Hematopoietic multipotent progenitor cell treated with erythropoietin and hydrocortisone succinate and interleukin-3 and kit ligand, for 17 days (in vitro differentiated cells): ENCODE measurements at regions not wholly inside any gene's neighbourhood (a gene's known extent, or its start where the extent isn't known, plus 50 kb on each side); places are given as distances from the start of the nearest gene placed in this dataset.
"Not testable (repeated sequence)": the region's sequence is repeated elsewhere in the genome, so short reads cannot be mapped to it uniquely, and the experiment has no call there.

Source experiments
- DNase-seq: peaks from one replicate; pipeline ENCODE4 v3.0.0-alpha.2; 2015; ENCODE audit warnings: low spot score

GRCh38 chr13:21913010-21913409, 242.1 kb downstream of the FGF9 start:
- no peak for DNase-seq

DNA sequence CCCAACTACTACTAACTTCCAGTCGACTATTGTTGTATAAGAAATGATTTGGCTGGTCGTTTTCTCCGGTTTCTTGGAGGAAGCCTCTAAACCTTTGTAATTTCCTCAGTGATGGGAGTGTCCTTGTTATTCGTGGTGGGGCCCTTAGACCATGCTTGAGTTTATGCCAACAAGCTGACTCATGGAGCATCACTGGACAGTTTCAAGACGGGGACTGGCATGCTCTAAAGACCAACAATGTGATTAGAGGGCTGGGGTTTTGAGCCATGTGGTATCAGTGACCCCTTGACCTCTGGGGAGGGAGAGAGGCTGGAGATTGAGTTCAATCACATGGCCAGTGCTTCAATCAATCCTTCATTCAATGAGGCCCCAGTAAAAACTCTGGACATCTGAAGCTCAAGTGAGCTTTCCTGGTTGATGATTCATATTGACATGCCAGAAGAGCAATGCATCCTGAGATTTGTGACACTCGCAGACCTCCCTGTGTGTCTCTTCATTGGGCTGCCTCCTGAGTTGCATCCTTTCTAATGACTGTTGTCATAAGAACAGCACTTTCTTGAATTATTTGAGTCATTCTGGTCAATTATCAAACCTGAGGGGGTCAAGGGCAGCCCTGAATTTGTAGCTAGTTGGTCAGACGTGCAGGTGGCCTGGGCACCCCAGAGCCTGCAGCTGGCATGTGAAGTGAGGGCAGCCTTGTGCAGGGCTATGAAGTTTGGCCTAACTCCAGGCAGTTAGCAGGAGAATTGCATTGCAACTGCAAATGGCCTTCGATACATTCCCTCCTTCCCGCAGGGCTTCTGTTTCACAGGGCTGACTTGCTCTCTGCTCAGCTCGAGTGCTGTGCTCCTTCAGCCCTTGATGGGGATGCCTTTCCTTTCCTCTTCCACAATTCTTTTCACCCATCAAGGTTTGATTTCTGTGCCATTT, 246.5 kb downstream of the FGF9 start:
- DNase-seq, result no peak

GRCh38 chr13:21920802-21921201, 249.9 kb downstream of the FGF9 start:
- DNase-seq, result not testable (repeated sequence)

- no peak for DNase-seq
These were observed 254.1 kb downstream of the FGF9 start for GRCh38 chr13:21924958-21925357.

GRCh38 chr13:21925720-21926119, 254.8 kb downstream of the FGF9 start:
- DNase-seq, result no peak

DNA sequence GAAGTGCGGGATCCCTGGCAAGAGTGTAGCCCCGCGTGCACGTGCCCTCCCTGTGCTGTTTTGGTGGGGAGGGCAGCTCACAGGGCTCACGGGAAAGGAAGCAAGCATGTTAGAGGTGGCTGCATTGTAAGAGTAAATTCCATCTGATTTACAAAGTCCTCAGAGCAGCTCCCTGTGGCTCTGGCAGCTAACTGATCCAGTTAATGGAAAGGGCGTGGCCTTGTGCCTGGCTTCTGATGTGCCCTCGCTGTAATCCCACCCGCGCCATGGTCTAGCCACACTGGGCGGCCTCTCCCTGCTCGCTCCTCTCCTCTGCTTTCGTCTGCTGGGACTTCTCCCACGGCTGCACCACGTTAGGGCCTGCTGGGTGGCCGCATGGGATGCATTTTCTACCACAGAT, 258.5 kb downstream of the FGF9 start:
- no peak for DNase-seq

- DNase-seq, result no peak
These were observed 259.7 kb downstream of the FGF9 start for GRCh38 chr13:21930536-21930935.

DNA sequence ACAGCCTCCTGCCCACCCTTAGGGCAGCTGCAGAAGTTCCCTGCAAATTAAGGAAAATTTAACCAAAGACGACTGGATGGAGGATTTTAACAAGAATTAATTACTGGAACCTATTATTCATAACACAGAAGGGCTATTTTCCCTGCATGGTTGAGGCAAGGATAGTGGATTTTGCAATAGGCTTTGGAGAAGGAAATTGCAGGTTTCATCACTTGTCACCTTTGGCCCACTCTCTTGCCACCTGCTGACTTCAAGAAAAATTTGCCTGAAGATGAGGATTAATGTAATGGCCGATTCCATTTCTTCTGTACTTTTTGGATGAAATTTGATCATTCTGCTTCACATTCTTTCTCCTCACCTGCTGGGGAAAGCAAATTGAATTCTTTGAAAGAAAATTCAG, 261.7 kb downstream of the FGF9 start:
- no peak for DNase-seq

DNA sequence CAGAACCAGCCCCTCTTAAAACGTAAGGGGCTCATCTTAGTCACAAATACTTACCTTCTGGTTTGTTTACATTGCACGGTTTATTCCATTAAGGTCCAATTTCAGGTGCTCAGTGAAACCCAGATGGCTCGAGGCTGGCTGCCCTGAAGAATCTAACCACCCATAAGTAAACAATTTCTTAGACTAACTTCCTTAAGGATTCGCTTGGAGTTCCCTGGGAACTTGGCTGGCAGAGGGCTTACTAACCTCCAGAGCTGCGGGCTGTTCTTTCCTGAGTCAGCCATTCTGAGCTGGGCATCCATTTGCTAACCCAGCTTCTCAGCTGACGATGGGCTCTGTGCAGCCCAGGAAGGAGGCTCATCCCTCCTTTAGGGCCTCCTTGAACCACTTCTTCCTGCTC, 262.1 kb downstream of the FGF9 start:
- DNase-seq, result no peak

- DNase-seq, result no peak
These were observed 263.4 kb downstream of the FGF9 start for GRCh38 chr13:21934284-21934683.

GRCh38 chr13:21936674-21937073, 265.8 kb downstream of the FGF9 start:
- no peak for DNase-seq

DNA sequence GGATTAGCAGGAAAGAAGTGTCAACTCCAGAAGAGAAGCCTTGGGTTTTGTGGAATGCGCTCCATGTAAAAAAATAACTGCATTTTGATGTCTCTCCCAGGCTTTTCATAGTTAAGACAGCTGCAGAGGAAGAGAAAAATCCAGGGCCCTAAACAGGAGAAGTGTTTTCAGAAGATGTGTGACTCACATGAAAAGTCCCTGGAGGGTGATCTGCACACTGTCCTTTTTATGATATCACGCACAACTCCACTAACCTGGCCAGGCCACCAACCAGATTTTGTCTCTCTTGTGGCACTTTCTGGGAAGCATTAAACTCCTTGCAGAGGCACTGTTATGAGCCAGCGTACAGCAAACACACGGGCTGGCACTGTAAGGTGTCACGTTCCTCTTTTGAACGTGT, 267.3 kb downstream of the FGF9 start:
- no peak for DNase-seq

DNA sequence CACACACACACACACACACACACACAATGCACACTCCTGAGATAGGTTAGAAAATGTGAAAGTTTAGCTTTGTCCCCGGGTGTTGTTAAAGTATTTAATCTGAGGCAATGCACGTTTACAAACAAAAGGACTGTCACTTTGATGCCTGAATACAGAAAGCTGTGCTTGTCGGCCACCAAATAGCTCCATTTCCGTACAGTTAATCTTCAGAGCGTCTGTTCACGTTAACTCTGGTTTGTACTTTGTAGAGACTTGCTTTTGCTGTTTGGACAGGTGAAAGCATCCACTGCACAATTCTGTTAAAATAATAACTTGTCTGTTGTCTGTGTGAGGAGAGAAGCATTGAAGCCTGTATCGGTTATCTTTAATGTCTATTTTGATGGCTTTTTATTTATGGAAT, 267.8 kb downstream of the FGF9 start:
- DNase-seq, result no peak

DNA sequence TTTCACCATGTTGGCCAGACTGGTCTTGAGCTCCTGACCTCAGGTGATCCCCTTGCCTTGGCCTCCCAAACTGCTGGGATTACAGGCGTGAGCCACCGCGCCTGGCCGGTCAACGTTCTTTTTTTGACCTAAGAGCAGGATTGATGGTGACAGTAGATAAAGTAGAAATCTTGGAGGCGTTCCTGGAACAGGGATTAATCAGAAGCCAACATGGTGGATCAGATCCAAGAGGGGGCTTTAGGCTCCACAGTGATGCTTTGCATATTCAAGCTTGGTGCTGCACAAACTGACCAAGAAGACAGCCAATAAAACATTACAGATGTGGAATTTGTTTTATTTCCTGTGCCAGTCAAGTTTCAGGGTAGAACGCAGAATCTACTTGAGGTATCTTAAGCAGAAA, 271.2 kb downstream of the FGF9 start:
- DNase-seq, result no peak

DNA sequence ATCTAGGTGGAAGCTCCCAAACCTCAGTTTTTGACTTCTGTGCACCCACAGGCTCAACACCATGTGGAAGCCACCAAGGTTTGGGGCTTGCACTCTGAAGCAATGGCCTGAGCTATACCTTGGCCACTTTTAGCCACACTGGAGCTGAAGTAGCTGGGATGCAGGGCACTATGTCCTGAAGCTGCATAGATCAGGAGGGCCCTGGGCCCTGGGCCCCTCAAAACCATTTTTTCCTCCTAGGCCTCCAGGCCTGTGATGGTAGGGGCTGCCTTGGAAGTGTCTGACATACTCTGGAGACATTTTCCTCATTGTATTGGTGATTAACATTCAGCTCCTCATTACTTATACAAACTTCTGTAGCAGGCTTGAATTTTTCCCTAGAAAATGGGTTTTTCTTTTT, 273.7 kb downstream of the FGF9 start:
- DNase-seq, result no peak

- no peak for DNase-seq
These were observed 274.3 kb downstream of the FGF9 start for GRCh38 chr13:21945195-21945594.

- no peak for DNase-seq
These were observed 276.1 kb downstream of the FGF9 start for GRCh38 chr13:21946964-21947363.

DNA sequence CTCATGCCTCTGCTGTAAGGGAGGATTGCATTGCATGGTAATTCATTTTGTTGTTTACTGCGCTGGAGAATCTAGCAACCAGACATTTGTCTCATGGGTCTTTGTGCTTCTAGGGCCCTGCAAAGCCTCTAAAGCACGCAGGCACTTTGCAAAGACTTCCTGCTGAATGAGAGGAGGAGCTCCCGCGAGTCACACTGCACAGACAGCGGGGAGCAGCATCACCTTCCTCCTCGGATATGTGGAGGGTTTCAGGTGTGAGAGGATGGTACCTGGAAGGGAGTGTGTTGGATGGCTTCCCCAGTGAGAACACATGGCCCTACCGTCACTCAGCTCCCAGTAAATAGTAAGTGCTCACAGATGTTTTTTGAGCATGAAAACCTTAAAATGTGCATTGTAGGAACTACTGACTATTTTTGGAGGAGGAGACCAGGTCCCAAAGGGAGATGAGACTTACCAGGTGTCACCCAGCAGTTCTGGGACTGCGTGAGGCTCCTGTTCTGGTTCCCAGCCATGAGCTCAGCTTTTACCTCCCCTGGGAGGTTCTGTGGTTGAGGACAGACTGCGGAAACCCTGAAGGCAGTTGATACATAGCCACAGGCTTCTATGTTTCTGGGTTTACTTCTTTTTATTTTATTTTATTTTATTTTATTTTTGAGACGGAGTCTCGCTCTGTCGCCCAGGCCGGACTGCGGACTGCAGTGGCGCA, 278.0 kb downstream of the FGF9 start:
- DNase-seq, result no peak

DNA sequence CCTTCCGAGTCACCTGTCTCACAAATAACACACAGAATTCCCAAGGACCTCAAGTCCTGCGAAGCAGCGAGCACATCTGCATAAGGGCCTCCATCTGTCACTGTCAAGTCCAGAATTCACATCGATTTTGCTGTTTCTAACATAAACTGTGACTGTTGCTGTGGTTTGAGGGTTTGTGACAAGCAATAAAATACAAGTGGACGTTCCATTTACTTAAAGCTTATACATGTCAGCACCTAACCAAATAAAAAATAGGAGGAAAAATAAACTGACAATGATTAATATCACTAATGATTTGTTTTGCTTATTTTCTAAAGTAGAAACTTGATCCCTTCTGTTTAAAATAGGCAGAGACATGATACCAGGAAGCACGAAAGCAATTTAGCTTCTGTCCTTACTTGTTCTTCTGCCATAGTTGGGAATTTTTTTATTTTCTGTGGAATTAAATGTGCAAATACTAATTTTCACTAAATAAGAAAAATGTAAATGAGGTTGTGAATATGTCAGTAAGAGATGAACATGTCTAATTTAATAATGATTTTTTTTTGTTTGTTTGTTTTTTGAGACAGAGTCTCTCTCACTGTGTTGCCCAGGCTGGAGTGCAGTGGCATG, 279.1 kb downstream of the FGF9 start:
- no peak for DNase-seq

GRCh38 chr13:21956666-21957065, 285.8 kb downstream of the FGF9 start:
- DNase-seq, result no peak

DNA sequence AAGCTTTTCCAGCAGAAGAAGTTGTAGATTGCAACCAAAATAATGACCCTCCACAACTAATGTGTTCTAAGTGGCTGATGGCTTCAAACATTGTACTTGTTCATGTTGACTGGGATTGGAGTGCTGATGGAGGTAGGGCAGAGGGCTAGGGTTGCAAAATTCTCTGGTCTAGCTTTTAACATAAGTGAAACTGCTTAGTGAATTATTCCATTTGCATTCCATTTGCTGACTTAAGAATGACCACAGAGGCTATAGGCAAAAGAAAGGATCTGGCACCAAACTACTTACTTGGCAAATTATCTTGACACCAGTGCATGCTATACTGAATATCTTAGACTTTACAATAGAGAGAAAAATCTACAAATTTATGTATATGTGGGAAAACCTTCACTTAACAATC, 287.0 kb downstream of the FGF9 start:
- no peak for DNase-seq

DNA sequence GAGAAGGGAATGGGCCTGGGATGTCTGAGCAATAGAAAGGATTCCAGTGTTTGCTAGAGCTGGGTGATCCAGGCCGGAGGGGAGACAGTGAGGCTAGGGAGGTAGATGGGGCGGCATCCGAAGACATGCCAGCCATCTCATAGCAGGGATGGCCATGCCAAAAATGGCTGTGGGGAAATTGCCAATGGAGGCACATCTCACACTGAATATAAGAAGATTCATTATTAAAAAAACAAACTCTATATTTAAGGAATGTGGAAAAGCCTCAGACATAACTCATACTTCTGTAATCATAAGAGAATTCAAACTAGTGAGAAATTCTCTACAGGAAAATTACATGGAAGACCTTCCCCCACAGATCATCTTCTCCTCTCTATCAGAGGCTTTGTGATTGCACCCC, 289.2 kb downstream of the FGF9 start:
- DNase-seq, result no peak

DNA sequence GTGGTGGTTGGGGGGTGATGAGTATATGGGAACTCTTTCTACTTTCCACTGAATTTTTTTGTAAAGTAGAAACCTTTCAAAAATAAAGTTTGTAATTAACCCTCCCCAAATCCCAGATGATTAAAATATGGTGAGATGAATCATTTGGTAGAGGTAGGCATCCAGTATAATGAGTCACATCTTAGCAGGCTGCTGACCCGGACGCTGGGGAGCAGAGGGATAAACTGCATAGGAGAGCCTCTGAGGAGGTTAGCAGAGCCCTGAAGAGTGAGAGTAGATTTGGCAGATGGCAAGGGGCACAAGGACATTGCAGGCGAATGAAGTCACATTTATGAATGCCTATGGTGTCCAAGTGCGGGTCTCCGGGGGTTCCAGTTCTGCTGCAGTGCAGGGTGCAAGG, 293.8 kb downstream of the FGF9 start:
- DNase-seq, result no peak
